ENCODE measurements at regions not wholly inside any gene's neighbourhood (a gene's known extent, or its start where the extent isn't known, plus 50 kb on each side); places are given as distances from the start of the nearest gene placed in this dataset.

DNA sequence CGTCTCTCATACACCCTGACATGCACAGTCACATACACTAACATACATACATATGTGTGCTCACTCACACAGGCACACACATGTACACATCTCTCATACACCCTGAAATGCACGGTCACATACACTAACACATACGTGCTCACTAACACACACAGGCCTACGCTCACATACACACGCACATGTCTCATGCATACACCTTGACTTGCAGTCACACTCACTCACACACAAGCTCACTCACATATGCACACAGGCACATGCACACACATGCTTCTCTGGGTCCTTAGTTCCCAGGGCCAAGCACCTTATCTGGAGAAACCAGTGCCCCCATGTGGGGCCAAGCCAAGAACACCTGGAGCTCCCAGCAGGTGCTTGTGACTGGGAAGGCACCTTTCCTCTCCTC is 240.3 kb downstream of the RBFOX3 start:
- intact Hi-C loops (cut with DNase I) = no loop called here
- DNase-seq (ENCODE audit: missing footprints) (no peak), ATAC-seq (no peak)

DNA sequence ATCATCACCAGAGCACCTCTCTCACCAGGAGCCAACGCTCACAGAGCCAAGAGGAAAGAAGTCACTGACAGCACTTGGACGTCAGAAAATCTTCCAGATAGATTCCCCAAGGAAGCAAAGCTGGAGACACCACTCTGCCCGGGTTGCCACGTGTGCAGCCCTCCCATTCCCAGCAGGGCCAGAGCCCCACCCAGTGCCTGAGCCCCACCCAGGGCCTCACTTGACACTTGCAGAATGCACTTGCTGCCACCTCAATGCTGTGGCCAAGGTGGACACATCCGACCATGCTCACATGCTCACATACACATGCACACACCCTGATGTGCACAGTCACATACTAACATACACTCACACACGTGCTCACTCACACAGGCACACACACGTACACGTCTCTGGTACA is 240.7 kb downstream of the RBFOX3 start:
- ATAC-seq (no peak), DNase-seq (ENCODE audit: missing footprints) (peak; percentile 4)
- intact Hi-C loops (cut with DNase I) = no loop called here

DNA sequence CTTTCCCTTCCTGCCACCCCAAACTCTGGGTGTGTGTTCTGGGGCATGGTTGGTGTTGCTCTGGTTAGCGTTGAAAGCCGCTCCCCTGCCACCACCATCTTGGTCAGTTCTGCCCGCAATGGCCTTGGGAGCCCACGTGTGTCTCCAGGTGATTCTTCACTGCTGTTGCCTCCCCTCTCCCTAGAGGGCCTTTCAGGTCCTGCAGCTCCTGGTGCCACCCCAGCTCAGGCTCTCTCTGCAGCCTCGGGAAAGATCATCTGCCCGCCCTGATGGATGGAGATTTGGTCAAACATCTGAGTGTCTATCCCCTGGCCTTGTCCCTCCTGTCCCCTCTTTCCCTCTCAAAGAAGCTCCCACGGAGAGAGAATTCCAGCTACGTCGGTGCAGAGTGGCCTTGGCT is 241.3 kb downstream of the RBFOX3 start:
- intact Hi-C loops (cut with DNase I) = no loop called here
- DNase-seq (ENCODE audit: missing footprints) (no peak), ATAC-seq (no peak)

DNA sequence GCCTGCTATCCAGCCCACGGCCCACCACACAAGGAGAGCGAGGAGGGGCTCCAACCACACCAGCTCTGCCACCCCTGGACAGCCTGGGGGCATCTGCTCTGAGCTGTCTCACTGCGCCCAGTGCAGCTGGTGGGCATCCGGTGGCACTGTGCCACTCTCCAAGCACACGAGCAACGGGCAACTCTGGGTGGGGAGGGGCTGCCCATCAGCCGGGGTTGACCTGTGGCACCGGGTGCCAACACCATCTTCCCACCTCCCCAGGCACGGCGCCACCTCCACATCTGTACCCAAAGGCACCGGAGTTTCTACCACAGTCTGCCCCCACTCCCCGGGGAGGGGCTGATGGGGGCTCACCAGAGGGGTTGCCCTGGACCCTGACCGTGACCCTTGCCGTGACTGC is 241.8 kb downstream of the RBFOX3 start:
- intact Hi-C loops (cut with DNase I) = no loop called here
- ATAC-seq = no peak
- DNase-seq (ENCODE audit: missing footprints) = peak; percentile 23

DNA sequence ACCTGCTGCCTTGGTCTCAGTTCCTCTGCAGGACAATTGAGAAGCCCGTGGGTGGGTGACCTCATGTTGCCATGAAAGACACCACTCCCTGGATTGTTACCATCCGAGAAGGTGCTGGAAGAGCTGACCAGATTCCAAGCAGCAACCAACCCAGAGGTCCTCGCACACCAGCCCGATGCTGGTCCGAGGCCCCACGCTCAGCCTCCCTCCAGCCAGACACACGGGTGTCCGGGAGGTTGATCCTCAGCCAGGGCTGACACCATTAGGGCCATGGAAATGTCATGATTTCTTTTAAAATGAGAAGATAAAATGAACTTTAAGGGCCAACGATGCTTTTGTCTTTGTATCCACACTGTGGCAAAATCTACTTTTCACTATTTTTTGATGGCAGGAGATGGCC is 242.3 kb downstream of the RBFOX3 start:
- ATAC-seq (no peak), DNase-seq (ENCODE audit: missing footprints) (peak; percentile 17)
- intact Hi-C loops (cut with DNase I) = no loop called here

DNA sequence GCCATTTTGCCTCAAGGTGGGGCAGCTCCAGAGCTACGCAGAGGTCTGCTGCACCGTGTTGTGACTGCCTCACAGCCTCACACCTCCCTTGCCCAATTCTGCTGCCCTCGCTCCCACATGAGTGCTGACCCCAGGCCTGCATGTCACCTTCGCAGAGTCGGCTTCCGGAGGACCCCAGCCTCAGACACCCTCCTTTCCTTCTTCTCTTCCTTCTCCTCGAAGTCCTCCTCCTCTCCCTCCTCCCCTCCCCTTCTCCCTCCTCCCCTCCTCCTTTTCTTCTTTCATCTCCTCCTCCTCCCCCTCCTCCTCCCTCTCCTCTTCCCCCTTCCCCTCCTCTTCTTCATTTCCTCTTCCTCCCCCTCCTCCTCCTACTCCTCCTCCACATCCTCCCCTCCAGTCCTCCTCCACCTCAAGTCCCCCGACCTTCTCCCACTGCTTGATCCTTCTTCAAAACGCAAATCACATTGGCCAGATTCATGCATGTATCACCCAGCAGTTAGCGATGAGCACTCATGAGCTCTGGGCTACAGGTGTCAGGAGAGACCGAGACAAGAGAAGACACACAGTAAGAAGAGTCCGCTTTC is 243.8 kb downstream of the RBFOX3 start:
- no peak for ATAC-seq
- peak; percentile 16 for DNase-seq (ENCODE audit: missing footprints)
- intact Hi-C loops (cut with DNase I) = no loop called here

DNA sequence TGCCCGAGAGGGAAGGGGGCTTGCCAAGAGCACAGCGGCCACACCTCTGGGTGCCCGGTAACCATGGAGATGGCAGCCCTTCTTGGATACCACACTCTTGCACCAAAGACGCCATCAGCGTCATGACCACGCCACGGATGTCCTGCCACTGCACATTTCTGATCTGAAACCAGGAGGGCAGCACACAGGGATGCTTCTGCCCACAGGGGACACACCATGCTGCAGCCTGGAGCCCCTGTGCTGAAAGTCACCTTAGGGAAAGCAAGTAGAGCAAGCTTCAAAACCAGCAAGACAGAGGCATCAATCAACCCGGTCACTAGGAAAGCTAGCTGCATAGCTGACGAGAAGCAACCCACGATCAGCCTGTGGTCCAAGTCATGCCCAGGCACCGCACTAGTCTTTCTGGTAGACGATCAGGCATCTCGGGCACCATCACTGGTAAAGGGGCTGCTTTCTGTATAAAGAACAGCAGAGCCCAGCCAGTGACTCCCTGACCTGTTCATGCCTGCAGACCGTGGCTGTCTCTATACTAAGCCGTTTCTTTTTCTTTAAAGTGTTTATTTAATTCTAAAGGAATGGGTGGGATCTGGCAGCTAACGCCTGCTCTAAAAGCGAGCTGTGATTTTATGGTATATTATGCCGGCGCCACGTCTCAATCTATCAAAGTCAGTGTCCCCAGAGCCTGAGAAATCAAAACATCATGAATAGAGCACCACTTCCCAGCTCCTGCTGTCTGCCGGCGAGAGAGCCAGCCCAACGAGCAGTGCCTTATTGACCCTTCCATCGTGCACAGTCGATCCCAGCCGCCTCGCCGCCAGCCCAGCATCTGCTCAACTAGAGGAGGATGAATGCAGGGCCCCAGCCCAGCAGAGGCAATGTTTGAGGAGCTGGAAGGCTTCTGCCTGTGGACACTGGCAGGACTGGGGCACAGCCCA is 244.7 kb downstream of the RBFOX3 start:
- peak; percentile 47 for DNase-seq (ENCODE audit: missing footprints)
- ATAC-seq = no peak
- intact Hi-C loops (cut with DNase I) = no loop called here

DNA sequence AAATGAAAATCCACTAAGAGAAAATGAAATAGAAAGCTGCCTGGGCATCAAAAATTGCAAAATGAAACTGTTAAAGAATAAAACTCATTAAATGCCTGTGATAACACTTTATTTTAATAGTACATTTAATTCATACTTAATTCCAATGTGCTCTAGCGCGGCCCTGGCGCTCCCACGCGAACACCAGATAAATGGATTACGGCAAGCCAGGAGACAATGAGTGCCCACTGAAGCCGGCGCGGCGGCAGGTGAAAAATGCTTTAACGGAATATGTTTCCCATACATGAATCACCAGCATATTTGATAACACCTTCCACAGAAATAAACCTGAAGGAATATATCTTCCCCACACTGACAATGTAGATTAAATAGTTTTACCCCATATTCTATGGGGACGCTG is 245.5 kb downstream of the RBFOX3 start:
- intact Hi-C loops (cut with DNase I) = no loop called here
- ATAC-seq (no peak), DNase-seq (ENCODE audit: missing footprints) (peak; percentile 30)

DNA sequence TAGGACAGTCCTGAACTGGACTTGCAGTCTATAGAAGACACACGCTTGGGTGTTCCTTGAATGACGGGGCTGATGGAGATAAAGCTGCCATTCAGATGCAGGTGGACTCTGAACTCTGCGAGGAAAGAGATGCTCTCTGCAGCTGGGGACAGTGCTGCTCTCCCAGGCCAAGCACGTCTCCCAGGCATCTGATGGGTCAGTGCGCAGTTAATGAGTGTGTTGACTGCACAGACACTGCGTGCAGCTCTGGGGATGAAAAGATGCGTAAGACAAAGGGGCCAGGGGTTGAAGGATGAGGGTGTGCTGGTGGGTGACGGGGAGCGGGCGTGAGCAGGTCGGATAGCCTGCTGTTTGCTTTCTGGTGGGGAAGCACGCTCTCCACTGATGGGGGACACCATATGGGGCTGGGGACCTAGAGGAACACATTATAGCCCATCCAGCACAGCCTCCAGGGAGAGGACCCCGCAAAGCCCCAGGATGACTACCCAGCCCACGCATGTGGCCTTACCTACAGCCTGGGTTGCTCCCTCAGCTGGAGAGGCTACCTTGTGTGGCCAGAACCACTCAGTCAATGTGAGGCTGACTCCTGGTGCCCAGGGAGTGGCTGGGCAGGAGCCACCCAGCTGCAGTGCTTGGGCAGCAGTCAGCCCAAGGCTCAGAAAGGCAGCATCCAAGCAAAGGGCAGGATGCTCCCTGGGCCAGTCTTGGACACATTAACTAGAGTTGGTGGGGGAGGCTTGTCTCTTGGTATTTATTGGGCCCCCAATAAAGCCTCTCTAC is 246.3 kb downstream of the RBFOX3 start:
- ATAC-seq (no peak), DNase-seq (ENCODE audit: missing footprints) (peak; percentile 27)
- intact Hi-C loops (cut with DNase I) = no loop called here

DNA sequence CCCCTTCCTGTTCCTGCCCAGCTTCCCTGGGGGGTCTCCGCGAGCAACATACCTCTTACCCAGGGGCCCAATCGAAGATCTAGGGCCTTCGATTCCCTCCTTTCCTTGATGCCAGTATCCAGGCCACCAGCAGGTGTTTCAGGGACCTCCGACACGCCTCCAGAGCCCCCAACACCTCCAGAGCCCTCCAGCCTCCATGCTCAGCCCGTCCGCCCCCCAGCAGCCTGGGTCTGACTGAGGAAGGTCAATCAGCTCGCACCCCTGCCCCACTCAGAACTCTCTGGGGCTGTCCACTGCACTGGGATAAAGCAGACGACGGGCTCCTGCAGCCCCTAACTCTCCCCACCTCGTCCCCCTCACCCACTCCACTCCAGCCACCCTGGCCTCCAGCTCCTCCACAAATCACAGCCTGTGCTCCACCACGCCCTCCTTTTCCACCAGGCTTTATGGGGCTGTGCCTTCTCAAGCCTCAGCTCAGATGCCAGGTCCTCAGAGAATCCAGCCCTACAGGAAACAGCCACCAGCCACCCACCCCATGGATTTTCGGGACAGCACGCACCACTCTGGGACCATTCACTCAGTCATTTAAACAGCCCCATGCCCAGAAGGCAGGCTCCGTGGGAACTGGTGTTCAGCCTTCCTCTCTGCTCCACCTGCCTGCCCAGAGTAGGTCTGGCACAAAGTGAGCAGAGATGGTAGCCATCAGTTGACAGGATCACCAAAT is 247.1 kb downstream of the RBFOX3 start:
- intact Hi-C loops (cut with DNase I) = no loop called here
- DNase-seq (ENCODE audit: missing footprints) = peak; percentile 18
- no peak for ATAC-seq

DNA sequence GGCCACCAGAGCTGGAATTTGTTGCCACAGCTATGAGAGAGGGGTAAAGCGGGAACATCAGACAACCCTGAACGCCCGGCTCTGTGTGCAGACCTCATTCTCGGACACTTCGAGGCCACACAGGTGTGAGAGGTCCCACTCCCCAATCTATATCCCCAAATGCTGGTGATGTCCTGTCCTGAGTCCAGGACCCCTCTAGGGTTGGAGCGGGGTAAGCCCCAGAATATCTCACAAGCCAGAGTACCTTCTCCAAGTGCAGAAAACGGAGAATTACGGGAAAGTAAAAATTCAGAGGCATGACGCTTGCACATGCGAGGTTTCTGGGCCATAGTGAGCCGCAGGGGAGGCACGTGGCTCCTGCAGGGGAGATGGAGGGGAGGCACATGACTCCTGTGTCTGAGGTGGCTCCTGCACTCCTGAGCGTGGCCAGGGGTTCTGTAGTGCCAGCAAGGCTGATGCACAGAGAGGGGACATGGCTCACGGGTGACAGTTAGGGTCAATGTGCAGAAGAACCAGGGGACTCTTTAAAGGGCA is 248.0 kb downstream of the RBFOX3 start:
- no peak for ATAC-seq
- DNase-seq (ENCODE audit: missing footprints) = no peak
- intact Hi-C loops (cut with DNase I) = no loop called here

DNA sequence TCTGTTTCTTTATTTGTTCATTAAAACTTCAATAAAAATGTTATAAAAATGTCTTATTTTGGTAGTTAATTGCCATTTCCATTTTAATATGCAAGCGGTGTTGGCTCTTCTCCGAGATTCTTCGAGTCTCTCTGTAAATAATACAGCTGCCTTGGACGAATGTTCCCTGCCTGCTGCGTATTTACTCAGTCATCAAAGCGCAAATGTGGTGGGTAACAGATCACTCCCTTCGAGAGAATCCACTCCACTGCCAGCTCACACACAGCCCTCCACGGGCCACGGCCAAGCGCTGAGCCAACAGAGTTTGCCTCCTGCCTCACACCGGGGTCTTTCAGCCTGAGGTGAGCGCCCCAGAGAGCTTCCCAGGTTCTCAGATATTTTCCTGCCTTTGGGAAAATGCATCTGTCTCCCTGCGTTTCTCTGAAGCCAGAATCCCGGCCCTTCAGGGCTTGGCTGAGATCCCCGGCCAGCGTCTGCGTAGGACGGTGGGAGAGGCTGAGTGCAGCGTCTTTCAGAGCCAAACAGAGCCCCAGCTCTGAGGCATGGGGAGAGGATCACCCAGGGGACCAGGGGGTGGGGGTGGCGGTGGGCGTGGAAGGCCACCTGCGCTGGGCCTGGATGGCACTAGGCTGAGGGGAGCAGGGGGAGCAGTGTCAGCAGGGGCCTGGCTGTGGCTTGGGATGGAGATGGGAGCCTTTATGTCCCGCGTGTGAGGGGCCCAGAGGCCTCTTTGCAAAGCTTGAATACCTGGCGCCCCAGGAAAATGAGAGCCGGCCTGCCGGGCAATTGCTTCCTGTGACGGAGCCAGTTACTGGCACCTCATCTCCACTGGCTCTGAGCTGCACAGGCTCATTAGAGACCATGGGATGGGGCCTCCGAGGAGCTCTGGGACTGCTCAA is 248.7 kb downstream of the RBFOX3 start:
- ATAC-seq (no peak), DNase-seq (ENCODE audit: missing footprints) (no peak)
- intact Hi-C loops (cut with DNase I) = no loop called here

DNA sequence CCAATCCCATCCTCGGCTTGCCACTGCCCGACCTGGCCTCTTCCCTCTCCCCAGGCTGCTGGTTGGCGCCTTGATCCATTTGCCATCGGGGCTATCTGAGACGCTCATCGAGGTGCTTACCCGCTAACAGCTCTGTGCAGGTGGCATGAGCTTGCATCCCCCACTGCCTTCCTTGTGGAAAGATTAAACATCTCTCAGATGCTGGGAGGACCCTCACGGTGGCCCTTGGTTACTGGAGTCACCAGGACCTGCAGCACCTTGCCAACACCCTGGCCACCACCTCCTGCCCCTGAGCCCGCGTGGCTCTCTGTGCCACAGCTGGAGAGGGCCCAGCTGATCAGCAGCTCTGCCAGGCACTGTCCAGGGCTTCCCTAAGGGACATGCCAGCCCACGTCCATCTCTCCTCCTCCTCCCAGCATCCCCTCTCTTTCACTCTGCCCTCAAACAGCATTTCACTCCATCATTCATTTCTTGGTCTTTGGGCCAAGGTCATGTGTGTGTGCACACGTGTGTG is 249.6 kb downstream of the RBFOX3 start:
- ATAC-seq (no peak), DNase-seq (ENCODE audit: missing footprints) (peak; percentile 64)
- intact Hi-C loops (cut with DNase I) = no loop called here

DNA sequence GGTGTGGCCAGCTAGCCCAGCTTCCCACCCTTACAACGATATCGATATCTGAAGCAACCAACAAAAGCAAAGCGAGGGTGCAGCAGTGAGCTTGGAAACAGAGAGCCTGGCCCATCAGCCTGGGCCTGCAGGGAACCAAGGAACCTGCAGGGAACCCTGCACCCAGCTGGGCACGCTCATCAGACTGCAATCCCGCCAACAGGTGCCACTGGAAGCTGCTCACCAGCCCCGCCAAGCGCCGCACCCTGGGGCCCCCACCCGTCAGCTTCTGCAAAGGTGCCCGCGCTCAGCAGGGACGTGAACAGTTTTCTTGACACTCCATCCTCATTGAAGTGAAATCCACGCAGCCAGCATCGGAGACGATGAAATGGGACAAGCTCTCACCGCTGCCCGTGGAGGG is 250.7 kb downstream of the RBFOX3 start:
- peak; percentile 34 for DNase-seq (ENCODE audit: missing footprints)
- intact Hi-C loops (cut with DNase I) = no loop called here
- ATAC-seq = no peak

DNA sequence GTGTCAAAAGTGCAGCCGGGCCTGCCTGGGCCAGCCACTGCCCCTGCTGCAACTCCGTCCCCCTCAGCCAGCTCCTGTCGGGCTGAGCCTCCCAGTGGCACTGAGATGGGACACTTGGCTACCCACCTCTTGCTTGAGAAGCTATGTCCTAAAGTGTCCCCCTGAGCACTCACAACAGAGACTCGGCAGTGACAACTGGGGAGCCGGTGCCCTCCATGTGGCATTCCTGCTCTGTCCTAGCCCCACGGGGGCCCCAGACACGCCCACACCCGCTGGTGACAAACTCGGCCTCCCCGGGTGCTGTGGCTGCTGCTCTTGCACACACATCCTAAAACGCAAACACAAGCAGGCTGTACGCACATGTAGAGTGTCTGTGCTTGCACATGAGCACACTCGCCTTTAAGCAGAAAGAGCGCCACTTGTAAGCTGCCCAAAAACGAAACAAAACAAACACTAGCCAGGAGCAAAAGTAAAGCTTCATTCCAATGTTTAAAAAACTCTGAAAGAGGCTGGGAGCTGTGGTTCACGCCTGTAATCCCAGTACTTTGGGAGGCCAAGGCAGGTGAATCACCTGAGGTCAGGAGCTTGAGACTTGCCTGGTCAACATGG is 253.9 kb downstream of the RBFOX3 start:
- DNase-seq (ENCODE audit: missing footprints) (no peak), ATAC-seq (no peak)
- intact Hi-C loops (cut with DNase I) = no loop called here

DNA sequence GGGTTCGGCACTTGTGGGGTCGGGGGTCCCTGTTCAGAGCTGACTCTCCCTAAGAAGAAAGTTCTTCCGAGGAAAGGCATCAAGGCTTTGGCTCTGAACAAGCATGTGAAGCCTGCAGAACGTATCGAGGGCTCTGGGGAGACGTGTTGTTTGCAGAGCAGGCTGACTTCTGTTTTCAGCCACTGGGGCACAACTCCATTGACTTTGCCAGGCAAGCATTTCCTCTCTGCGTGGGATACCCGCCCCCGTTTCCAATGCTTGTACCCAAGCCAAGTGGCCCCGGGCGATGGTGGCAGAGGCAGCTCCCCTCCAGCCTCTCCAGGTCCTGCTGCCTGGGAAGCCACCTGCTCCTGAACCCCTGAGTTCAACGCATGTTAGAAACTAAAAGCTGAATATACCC is 255.7 kb downstream of the RBFOX3 start:
- ATAC-seq = no peak

DNA sequence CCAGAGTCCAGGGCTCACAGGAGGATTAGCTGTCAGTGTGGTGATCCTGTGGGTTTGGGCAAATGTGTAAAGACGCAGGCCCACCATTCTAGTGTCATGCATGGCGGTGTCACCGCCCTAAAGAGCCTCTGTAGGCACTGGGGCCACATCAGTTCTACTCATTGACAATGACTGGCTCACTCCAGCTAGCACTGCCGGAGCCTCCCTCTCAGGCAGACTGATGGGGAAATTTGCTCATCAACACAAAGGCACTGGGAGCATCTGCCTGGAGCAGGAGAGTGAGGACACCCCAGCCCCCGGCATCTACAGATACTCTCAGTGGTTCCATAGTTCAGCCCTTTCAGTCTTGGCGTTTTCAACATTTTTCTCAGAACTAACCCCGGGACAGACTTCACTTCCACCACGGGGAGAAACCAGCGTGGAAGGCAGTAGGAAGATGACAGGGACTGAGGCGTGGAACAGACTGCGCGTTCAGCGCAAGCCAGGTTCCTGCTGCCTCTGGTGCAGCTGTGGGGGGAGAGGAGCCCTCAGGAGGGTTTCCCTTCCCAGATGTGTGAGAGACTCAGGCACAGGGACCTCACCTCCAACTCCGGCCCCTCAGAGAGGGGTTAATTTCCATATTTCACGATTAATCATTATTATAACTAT is 256.6 kb downstream of the RBFOX3 start:
- ATAC-seq (no peak), DNase-seq (ENCODE audit: missing footprints) (no peak)
- intact Hi-C loops (cut with DNase I) = no loop called here

More for the DNA sequence above, 255.7 kb downstream of the RBFOX3 start:
- DNase-seq (ENCODE audit: missing footprints) = no peak
- intact Hi-C loops (cut with DNase I) = no loop called here
